ENCODE measurements at regions not wholly inside any gene's neighbourhood (a gene's known extent, or its start where the extent isn't known, plus 50 kb on each side); places are given as distances from the start of the nearest gene placed in this dataset.
"Not testable (repeated sequence)": the region's sequence is repeated elsewhere in the genome, so short reads cannot be mapped to it uniquely, and the experiment has no call there.

- Histone ChIP-seq H2BK12ac (ENCODE audit: low read length) (no peak overlapping the region), H2AK5ac (ENCODE audit: low read depth, low read length) (peak overlapping the region; percentile 76), H4K91ac (ENCODE audit: low read depth, low read length, poor library complexity) (no peak overlapping the region), H3K4me2 (ENCODE audit: insufficient read depth, low read length, poor library complexity, severe bottlenecking) (no peak overlapping the region), H3K79me1 (ENCODE audit: low read depth, low read length) (no peaks in the 10 kb centered on the region), H3K4me1 (ENCODE audit: control insufficient read depth in 2 of 2, insufficient read depth in 1 of 2, low read depth in 1 of 2, low read length in 2 of 2) (peaks cover 0 to 9% of the 10 kb centered on the region in 2 donors), H3K18ac (ENCODE audit: low read length) (peak overlapping the region; percentile 60), H3K4ac (ENCODE audit: low read length) (no peak overlapping the region), H3K36me3 (replicated peaks in 1 of 2; ENCODE audit: control insufficient read depth in 2 of 2, insufficient read depth in 2 of 2, low read length in 2 of 2) (no peaks in the 10 kb centered on the region), H3K9me3 (replicated peaks in 1 of 2; ENCODE audit: control insufficient read depth in 2 of 2, insufficient read depth in 1 of 2, low read depth in 1 of 2, low read length in 2 of 2) (no peaks in the 10 kb centered on the region), H3K23ac (ENCODE audit: low read depth, low read length, poor library complexity) (no peak overlapping the region), H2AFZ (ENCODE audit: low read length) (no peak overlapping the region), H3K9ac (ENCODE audit: low read depth, low read length, poor library complexity) (no peak overlapping the region), H2BK15ac (ENCODE audit: low read length) (no peak overlapping the region), H3K4me3 (ENCODE audit: low read length in 2 of 2) (no peak overlapping the region), H3K27me3 (ENCODE audit: control insufficient read depth in 3 of 3, insufficient read depth in 3 of 3, low read depth in 1 of 3, low read length in 3 of 3) (no peaks in the 10 kb centered on the region), H2BK120ac (ENCODE audit: low read depth, low read length) (peak overlapping the region; percentile 4), H2BK5ac (ENCODE audit: low read length) (peak overlapping the region; percentile 82), H3K27ac (replicated peaks; ENCODE audit: low read length) (no peak overlapping the region), H3K14ac (ENCODE audit: low read length) (no peak overlapping the region), H4K8ac (ENCODE audit: low read depth, low read length) (no peak overlapping the region)
- no peak for DNase-seq (ENCODE audit: low spot score)
- no CpG with 5 or more reads among the region's 12 CpGs for WGBS, 2 donors (ENCODE audit: extremely low coverage in 2 of 2, insufficient read length in 2 of 2, insufficient replicate concordance in 1 of 2)
These were observed 70.1 kb upstream of the BMP2 start for GRCh38 chr20:6697228-6697972.

DNA sequence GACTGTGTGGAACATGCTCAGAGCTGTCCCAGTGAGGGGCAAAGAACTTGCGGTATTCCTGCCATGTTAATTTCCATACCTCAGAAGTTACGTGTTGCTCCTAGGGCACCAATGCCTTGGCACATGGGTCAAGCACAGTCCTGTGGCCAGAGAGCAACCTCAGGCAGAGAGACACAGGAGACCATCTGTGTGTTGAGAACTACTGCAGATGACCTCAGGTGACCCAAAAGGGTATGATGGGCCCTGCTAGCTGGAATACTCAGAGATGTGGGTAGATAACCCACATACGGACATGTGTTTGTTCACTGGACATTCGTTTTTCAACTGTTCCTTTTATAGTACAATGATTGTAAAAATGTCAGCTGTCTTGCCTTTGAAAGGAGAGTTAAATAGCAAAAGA lies 71.5 kb upstream of the BMP2 start:
- Histone ChIP-seq H3K27me3 (ENCODE audit: control insufficient read depth in 3 of 3, insufficient read depth in 3 of 3, low read depth in 1 of 3, low read length in 3 of 3) (no peaks in the 10 kb centered on the region), H2BK15ac (ENCODE audit: low read length) (no peak overlapping the region), H3K36me3 (replicated peaks in 1 of 2; ENCODE audit: control insufficient read depth in 2 of 2, insufficient read depth in 2 of 2, low read length in 2 of 2) (no peaks in the 10 kb centered on the region), H2BK5ac (ENCODE audit: low read length) (no peak overlapping the region), H3K27ac (replicated peaks; ENCODE audit: low read length) (no peak overlapping the region), H4K91ac (ENCODE audit: low read depth, low read length, poor library complexity) (no peak overlapping the region), H2AFZ (ENCODE audit: low read length) (no peak overlapping the region), H3K4me2 (ENCODE audit: insufficient read depth, low read length, poor library complexity, severe bottlenecking) (no peak overlapping the region), H3K9me3 (replicated peaks in 1 of 2; ENCODE audit: control insufficient read depth in 2 of 2, insufficient read depth in 1 of 2, low read depth in 1 of 2, low read length in 2 of 2) (no peaks in the 10 kb centered on the region), H2BK120ac (ENCODE audit: low read depth, low read length) (no peak overlapping the region), H3K14ac (ENCODE audit: low read length) (no peak overlapping the region), H3K9ac (ENCODE audit: low read depth, low read length, poor library complexity) (no peak overlapping the region), H3K4ac (ENCODE audit: low read length) (no peak overlapping the region), H3K23ac (ENCODE audit: low read depth, low read length, poor library complexity) (no peak overlapping the region), H3K4me1 (ENCODE audit: control insufficient read depth in 2 of 2, insufficient read depth in 1 of 2, low read depth in 1 of 2, low read length in 2 of 2) (peaks cover 0 to 9% of the 10 kb centered on the region in 2 donors), H2AK5ac (ENCODE audit: low read depth, low read length) (no peak overlapping the region), H2BK12ac (ENCODE audit: low read length) (no peak overlapping the region), H3K79me1 (ENCODE audit: low read depth, low read length) (no peaks in the 10 kb centered on the region), H4K8ac (ENCODE audit: low read depth, low read length) (no peak overlapping the region), H3K4me3 (ENCODE audit: low read length in 2 of 2) (no peak overlapping the region), H3K18ac (ENCODE audit: low read length) (no peak overlapping the region)
- WGBS, 2 donors (ENCODE audit: extremely low coverage in 2 of 2, insufficient read length in 2 of 2, insufficient replicate concordance in 1 of 2), result no CpG with 5 or more reads among the region's 4 CpGs
- no peak for DNase-seq (ENCODE audit: low spot score)

GRCh38 chr20:6693808-6694198 lies 73.7 kb upstream of the BMP2 start:
- no CpG with 5 or more reads among the region's 3 CpGs for WGBS, 2 donors (ENCODE audit: extremely low coverage in 2 of 2, insufficient read length in 2 of 2, insufficient replicate concordance in 1 of 2)

DNA sequence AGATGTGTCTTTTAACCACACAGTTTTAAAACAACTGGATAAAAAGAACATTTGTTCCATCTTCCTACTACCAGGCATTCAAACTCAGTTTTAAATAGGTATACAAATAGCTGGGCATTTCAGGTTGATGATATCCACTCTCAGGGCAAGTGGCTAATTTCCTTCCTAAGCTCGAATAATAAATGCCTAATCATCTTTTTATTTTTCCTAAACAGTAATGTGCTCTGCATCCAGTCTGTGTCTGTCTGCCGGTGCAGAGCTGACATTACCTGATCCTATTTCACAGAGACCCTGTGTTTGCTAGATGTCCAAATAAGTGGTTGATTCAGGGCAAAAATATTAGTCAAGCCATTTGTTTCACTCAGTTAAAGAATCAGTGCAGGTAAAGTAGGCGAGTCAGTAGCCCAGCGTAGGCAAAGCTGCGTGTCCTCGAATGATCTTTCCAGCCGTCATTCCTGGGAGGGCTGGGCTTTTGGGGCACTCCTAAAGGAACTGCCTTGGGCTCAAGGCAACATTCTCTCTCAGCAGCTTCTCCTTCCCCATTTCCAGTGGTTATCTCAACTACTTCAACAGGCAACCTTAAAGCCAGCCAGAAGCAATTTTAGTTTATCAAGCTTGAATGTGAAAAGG lies 74.2 kb upstream of the BMP2 start:
- H3K4me3 ChIP-seq (ENCODE audit: low read length in 2 of 2), result no peak overlapping the region
- no peaks in the 10 kb centered on the region for H3K79me1 ChIP-seq (ENCODE audit: low read depth, low read length)
- H2BK120ac ChIP-seq (ENCODE audit: low read depth, low read length), result no peak overlapping the region
- H3K23ac ChIP-seq (ENCODE audit: low read depth, low read length, poor library complexity), result no peak overlapping the region
- H3K9ac ChIP-seq (ENCODE audit: low read depth, low read length, poor library complexity), result no peak overlapping the region
- no peak overlapping the region for H3K27ac ChIP-seq (replicated peaks; ENCODE audit: low read length)
- H2BK5ac ChIP-seq (ENCODE audit: low read length), result no peak overlapping the region
- no peaks in the 10 kb centered on the region for H3K9me3 ChIP-seq (replicated peaks in 1 of 2; ENCODE audit: control insufficient read depth in 2 of 2, insufficient read depth in 1 of 2, low read depth in 1 of 2, low read length in 2 of 2)
- no peak overlapping the region for H2AK5ac ChIP-seq (ENCODE audit: low read depth, low read length)
- H3K14ac ChIP-seq (ENCODE audit: low read length), result no peak overlapping the region
- H4K91ac ChIP-seq (ENCODE audit: low read depth, low read length, poor library complexity), result no peak overlapping the region
- H3K36me3 ChIP-seq (replicated peaks in 1 of 2; ENCODE audit: control insufficient read depth in 2 of 2, insufficient read depth in 2 of 2, low read length in 2 of 2), result no peaks in the 10 kb centered on the region
- H2AFZ ChIP-seq (ENCODE audit: low read length), result no peak overlapping the region
- no peak for DNase-seq (ENCODE audit: low spot score)
- H3K4ac ChIP-seq (ENCODE audit: low read length), result no peak overlapping the region
- H2BK12ac ChIP-seq (ENCODE audit: low read length), result no peak overlapping the region
- H3K18ac ChIP-seq (ENCODE audit: low read length), result no peak overlapping the region
- H3K27me3 ChIP-seq (ENCODE audit: control insufficient read depth in 3 of 3, insufficient read depth in 3 of 3, low read depth in 1 of 3, low read length in 3 of 3), result no peaks in the 10 kb centered on the region
- no peak overlapping the region for H4K8ac ChIP-seq (ENCODE audit: low read depth, low read length)
- H2BK15ac ChIP-seq (ENCODE audit: low read length), result no peak overlapping the region
- peaks cover 0 to 7% of the 10 kb centered on the region in 2 donors for H3K4me1 ChIP-seq (ENCODE audit: control insufficient read depth in 2 of 2, insufficient read depth in 1 of 2, low read depth in 1 of 2, low read length in 2 of 2)
- no peak overlapping the region for H3K4me2 ChIP-seq (ENCODE audit: insufficient read depth, low read length, poor library complexity, severe bottlenecking)
- WGBS, 2 donors (ENCODE audit: extremely low coverage in 2 of 2, insufficient read length in 2 of 2, insufficient replicate concordance in 1 of 2), result no CpG with 5 or more reads among the region's 7 CpGs

More at GRCh38 chr20:6693808-6694198, 73.7 kb upstream of the BMP2 start:
- not testable (repeated sequence) for H3K27ac ChIP-seq (replicated peaks; ENCODE audit: low read length); H3K14ac ChIP-seq (ENCODE audit: low read length); H3K4me2 ChIP-seq (ENCODE audit: insufficient read depth, low read length, poor library complexity, severe bottlenecking); H3K23ac ChIP-seq (ENCODE audit: low read depth, low read length, poor library complexity); H2BK5ac ChIP-seq (ENCODE audit: low read length); H3K4me3 ChIP-seq (ENCODE audit: low read length in 2 of 2); H3K79me1 ChIP-seq (ENCODE audit: low read depth, low read length); H4K8ac ChIP-seq (ENCODE audit: low read depth, low read length); H3K9ac ChIP-seq (ENCODE audit: low read depth, low read length, poor library complexity); H2BK15ac ChIP-seq (ENCODE audit: low read length); H3K27me3 ChIP-seq (ENCODE audit: control insufficient read depth in 3 of 3, insufficient read depth in 3 of 3, low read depth in 1 of 3, low read length in 3 of 3); H2AFZ ChIP-seq (ENCODE audit: low read length); H2AK5ac ChIP-seq (ENCODE audit: low read depth, low read length); H2BK120ac ChIP-seq (ENCODE audit: low read depth, low read length); H4K91ac ChIP-seq (ENCODE audit: low read depth, low read length, poor library complexity); H3K18ac ChIP-seq (ENCODE audit: low read length); H3K9me3 ChIP-seq (replicated peaks in 1 of 2; ENCODE audit: control insufficient read depth in 2 of 2, insufficient read depth in 1 of 2, low read depth in 1 of 2, low read length in 2 of 2); H3K4me1 ChIP-seq (ENCODE audit: control insufficient read depth in 2 of 2, insufficient read depth in 1 of 2, low read depth in 1 of 2, low read length in 2 of 2); H3K36me3 ChIP-seq (replicated peaks in 1 of 2; ENCODE audit: control insufficient read depth in 2 of 2, insufficient read depth in 2 of 2, low read length in 2 of 2); H2BK12ac ChIP-seq (ENCODE audit: low read length); H3K4ac ChIP-seq (ENCODE audit: low read length); DNase-seq (ENCODE audit: low spot score)
